Hepatocyte (in vitro differentiated cells): ENCODE measurements at regions not wholly inside any gene's neighbourhood (a gene's known extent, or its start where the extent isn't known, plus 50 kb on each side); places are given as distances from the start of the nearest gene placed in this dataset.

Source experiments
- CTCF ChIP-seq: fragments of 200-600 bp; sonication (generic); IDR thresholded peaks from 2 replicates; pipeline ENCODE4 v1.5.1; 2016; ENCODE audit warnings: antibody characterized with exemption, mild to moderate bottlenecking; ENCODE audit not compliant: poor library complexity
- EZH2 ChIP-seq: fragments of 200-600 bp; sonication (generic); IDR thresholded peaks from 2 replicates; pipeline ENCODE4 v1.6.1; 2016; ENCODE audit warnings: antibody characterized with exemption, mild to moderate bottlenecking, borderline replicate concordance
- EZH2phosphoT487 ChIP-seq: fragments of 200-600 bp; sonication (generic); IDR thresholded peaks from one replicate; pipeline ENCODE4 v1.6.1; 2018; ENCODE audit warnings: antibody characterized with exemption, mild to moderate bottlenecking, low read depth, moderate library complexity; ENCODE audit not compliant: unreplicated experiment, severe bottlenecking

GRCh38 chr17:13740686-13741085 lies 139.0 kb upstream of the HS3ST3A1 start:
- TF ChIP-seq CTCF (no peak), EZH2 (no peak), EZH2phosphoT487 (no peak)
